ENCODE measurements at regions not wholly inside any gene's neighbourhood (a gene's known extent, or its start where the extent isn't known, plus 50 kb on each side); places are given as distances from the start of the nearest gene placed in this dataset.
"Not testable (repeated sequence)": the region's sequence is repeated elsewhere in the genome, so short reads cannot be mapped to it uniquely, and the experiment has no call there.

- in situ Hi-C loops (cut with MboI; ENCODE audit: low sequenced_read_pairs): not testable (repeated sequence)
Measured at GRCh38 chr12:9450127-9450567, 157.6 kb downstream of the KLRB1 start.

GRCh38 chr12:9449657-9450126 lies 158.0 kb downstream of the KLRB1 start:
- in situ Hi-C loops (cut with MboI; ENCODE audit: low sequenced_read_pairs): not testable (repeated sequence)

- in situ Hi-C loops (cut with MboI; ENCODE audit: low sequenced_read_pairs): no loop called here
Measured at GRCh38 chr12:9449181-9449580, 158.5 kb downstream of the KLRB1 start.

GRCh38 chr12:9448648-9449047 lies 159.1 kb downstream of the KLRB1 start:
- in situ Hi-C loops (cut with MboI; ENCODE audit: low sequenced_read_pairs): not testable (repeated sequence)

GRCh38 chr12:9447791-9448614 lies 159.7 kb downstream of the KLRB1 start:
- in situ Hi-C loops (cut with MboI; ENCODE audit: low sequenced_read_pairs): not testable (repeated sequence)

- in situ Hi-C loops (cut with MboI; ENCODE audit: low sequenced_read_pairs): not testable (repeated sequence)
Measured at GRCh38 chr12:9446883-9447761, 160.6 kb downstream of the KLRB1 start.

- in situ Hi-C loops (cut with MboI; ENCODE audit: low sequenced_read_pairs): not testable (repeated sequence)
Measured at GRCh38 chr12:9440428-9440827, 167.3 kb downstream of the KLRB1 start.

GRCh38 chr12:9435682-9436081 lies 172.0 kb downstream of the KLRB1 start:
- in situ Hi-C loops (cut with MboI; ENCODE audit: low sequenced_read_pairs): not testable (repeated sequence)

GRCh38 chr12:9430385-9430784 lies 177.3 kb downstream of the KLRB1 start:
- in situ Hi-C loops (cut with MboI; ENCODE audit: low sequenced_read_pairs): not testable (repeated sequence)

GRCh38 chr12:9428856-9429255 lies 178.9 kb downstream of the KLRB1 start:
- in situ Hi-C loops (cut with MboI; ENCODE audit: low sequenced_read_pairs): not testable (repeated sequence)

GRCh38 chr12:9425429-9425828 lies 182.3 kb downstream of the KLRB1 start:
- in situ Hi-C loops (cut with MboI; ENCODE audit: low sequenced_read_pairs): not testable (repeated sequence)

GRCh38 chr12:9424175-9424740 lies 183.5 kb downstream of the KLRB1 start:
- in situ Hi-C loops (cut with MboI; ENCODE audit: low sequenced_read_pairs): not testable (repeated sequence)

GRCh38 chr12:9422689-9423088 lies 185.0 kb downstream of the KLRB1 start:
- in situ Hi-C loops (cut with MboI; ENCODE audit: low sequenced_read_pairs): not testable (repeated sequence)

GRCh38 chr12:9421520-9422086 lies 186.1 kb downstream of the KLRB1 start:
- in situ Hi-C loops (cut with MboI; ENCODE audit: low sequenced_read_pairs): not testable (repeated sequence)

- in situ Hi-C loops (cut with MboI; ENCODE audit: low sequenced_read_pairs): not testable (repeated sequence)
Measured at GRCh38 chr12:9420817-9421519, 186.7 kb downstream of the KLRB1 start.

GRCh38 chr12:9418669-9419041 lies 189.1 kb downstream of the KLRB1 start:
- in situ Hi-C loops (cut with MboI; ENCODE audit: low sequenced_read_pairs): not testable (repeated sequence)

- in situ Hi-C loops (cut with MboI; ENCODE audit: low sequenced_read_pairs): not testable (repeated sequence)
Measured at GRCh38 chr12:9417947-9418668, 189.6 kb downstream of the KLRB1 start.

- in situ Hi-C loops (cut with MboI; ENCODE audit: low sequenced_read_pairs): not testable (repeated sequence)
Measured at GRCh38 chr12:9417341-9417740, 190.4 kb downstream of the KLRB1 start.

- in situ Hi-C loops (cut with MboI; ENCODE audit: low sequenced_read_pairs): not testable (repeated sequence)
Measured at GRCh38 chr12:9416346-9416745, 191.4 kb downstream of the KLRB1 start.

- in situ Hi-C loops (cut with MboI; ENCODE audit: low sequenced_read_pairs): not testable (repeated sequence)
Measured at GRCh38 chr12:9415898-9416297, 191.8 kb downstream of the KLRB1 start.

Measured in HL-60/S4 treated with retinoic acid at 250 ng/mL for 4 days and 3 days (cell line).